ENCODE measurements at regions not wholly inside any gene's neighbourhood (a gene's known extent, or its start where the extent isn't known, plus 50 kb on each side); places are given as distances from the start of the nearest gene placed in this dataset.

DNA sequence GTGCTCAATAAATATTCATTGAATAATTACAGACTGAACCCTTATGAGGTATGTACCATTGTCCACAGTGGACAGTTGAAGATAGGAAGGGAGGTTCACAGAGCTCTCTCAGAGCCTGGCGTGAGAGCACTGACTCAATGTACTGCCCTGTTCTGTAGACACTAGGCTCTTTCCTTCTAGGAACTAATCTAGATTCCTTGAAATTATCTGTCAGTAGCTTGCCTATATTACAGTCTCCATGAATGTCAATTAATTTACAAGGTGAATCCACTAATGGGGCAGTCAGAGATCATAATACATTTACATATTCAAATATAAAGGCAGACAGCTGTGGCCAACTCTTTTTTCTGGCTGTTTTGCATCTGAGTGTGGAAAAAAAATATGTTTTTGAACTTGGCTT is 251.2 kb upstream of the SALL1 start:
- WGBS, 5 donors: 84 to 100% (median 94%) methylated on average over 1 of the region's 1 CpG
- H3K36me3 ChIP-seq: no peaks in the 10 kb centered on the region
- no peak overlapping the region for H3K4me3 ChIP-seq
- DNase-seq: no peak
- no peaks in the 10 kb centered on the region for H3K27me3 ChIP-seq (replicated peaks in 1 of 7)
- H3K9me3 ChIP-seq: peaks cover 0 to 5% (median 0%) of the 10 kb centered on the region in 8 donors
- TF ChIP-seq, protein P1, sequence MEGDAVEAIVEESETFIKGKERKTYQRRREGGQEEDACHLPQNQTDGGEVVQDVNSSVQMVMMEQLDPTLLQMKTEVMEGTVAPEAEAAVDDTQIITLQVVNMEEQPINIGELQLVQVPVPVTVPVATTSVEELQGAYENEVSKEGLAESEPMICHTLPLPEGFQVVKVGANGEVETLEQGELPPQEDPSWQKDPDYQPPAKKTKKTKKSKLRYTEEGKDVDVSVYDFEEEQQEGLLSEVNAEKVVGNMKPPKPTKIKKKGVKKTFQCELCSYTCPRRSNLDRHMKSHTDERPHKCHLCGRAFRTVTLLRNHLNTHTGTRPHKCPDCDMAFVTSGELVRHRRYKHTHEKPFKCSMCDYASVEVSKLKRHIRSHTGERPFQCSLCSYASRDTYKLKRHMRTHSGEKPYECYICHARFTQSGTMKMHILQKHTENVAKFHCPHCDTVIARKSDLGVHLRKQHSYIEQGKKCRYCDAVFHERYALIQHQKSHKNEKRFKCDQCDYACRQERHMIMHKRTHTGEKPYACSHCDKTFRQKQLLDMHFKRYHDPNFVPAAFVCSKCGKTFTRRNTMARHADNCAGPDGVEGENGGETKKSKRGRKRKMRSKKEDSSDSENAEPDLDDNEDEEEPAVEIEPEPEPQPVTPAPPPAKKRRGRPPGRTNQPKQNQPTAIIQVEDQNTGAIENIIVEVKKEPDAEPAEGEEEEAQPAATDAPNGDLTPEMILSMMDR (IDR thresholded peaks at IDR 0.05 in 8 of 11, conservative IDR thresholded peaks at IDR 0.05 in 3 of 11): no peak
- no peak for TF ChIP-seq POLR2A (IDR thresholded peaks at IDR 0.05)
- TF ChIP-seq POLR2AphosphoS5 (IDR thresholded peaks at IDR 0.05): no peak
- H3K27ac ChIP-seq: no peak overlapping the region
- intact Hi-C loops (cut with DNase I; ENCODE audit: low total_unique reads): no loop called here
- no peaks in the 10 kb centered on the region for H3K4me1 ChIP-seq

DNA sequence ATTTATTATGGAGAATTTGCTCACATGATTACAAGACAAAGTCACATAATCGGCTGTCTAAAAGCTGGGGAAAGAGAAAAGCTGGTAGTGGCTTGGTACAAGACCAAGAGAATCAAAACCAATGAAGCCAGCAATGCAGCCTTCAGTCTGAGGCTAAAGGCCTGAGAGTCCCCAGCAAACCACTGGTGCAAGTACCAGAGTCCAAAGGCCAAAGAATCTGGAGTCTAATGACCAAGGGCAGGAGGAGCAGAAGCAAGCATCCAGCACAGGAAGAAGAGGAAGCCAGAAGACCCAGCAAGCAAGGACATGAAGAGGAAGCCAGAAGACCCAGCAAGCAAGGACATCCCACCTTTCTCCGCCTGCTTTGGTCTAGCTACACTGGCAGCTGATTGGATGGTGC is 250.6 kb upstream of the SALL1 start:
- peaks cover 0 to 8% (median 0%) of the 10 kb centered on the region in 8 donors for H3K9me3 ChIP-seq
- TF ChIP-seq, protein P1 (IDR thresholded peaks at IDR 0.05 in 8 of 11, conservative IDR thresholded peaks at IDR 0.05 in 3 of 11): no peak
- TF ChIP-seq POLR2AphosphoS5 (IDR thresholded peaks at IDR 0.05) (no peak), POLR2A (IDR thresholded peaks at IDR 0.05) (no peak)
- no peak overlapping the region for H3K27ac ChIP-seq
- intact Hi-C loops (cut with DNase I; ENCODE audit: low total_unique reads): no loop called here
- H3K36me3 ChIP-seq: no peaks in the 10 kb centered on the region
- WGBS, 5 donors: 70 to 90% (median 86%) methylated on average over 2 of the region's 2 CpGs
- H3K27me3 ChIP-seq (replicated peaks in 1 of 7): no peaks in the 10 kb centered on the region
- no peaks in the 10 kb centered on the region for H3K4me1 ChIP-seq
- no peak overlapping the region for H3K4me3 ChIP-seq
- no peak for DNase-seq

DNA sequence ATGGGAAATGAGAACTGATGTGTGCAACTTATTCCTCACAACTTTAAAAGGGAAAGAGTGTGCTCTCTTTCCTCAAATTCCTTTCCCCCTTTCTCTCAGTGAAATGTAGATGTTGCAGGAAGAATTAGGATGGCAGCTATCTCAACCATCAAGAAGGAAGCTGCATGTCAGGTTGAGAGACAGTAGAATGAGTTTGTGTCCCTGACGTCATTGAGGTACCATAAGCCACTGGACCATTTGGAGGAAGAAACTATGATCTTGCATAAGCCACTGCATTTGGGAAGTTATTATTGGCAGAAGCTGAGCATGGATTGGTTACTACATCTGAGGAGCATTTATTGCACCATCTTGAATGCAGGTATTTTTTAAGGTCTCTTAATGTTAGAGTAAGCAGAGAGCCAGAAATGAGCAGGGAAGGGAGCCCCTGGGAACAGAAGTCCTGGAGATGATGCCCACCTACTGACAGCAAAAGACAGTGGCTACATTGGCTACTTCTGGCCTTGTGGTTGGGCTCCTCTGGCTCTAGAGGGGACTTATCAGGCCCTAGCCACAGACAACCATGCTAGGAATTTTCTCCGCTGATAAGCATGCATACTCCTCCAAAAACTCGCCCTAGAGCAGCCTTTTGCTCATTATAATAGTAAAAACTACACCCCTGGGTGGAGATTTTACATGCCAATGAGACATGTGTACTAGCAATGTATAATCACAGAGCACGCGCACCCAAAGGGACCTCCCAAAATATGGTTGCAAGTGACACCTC is 249.0 kb upstream of the SALL1 start:
- no peaks in the 10 kb centered on the region for H3K4me1 ChIP-seq
- intact Hi-C loops (cut with DNase I; ENCODE audit: low total_unique reads): no loop called here
- DNase-seq: no peak

DNA sequence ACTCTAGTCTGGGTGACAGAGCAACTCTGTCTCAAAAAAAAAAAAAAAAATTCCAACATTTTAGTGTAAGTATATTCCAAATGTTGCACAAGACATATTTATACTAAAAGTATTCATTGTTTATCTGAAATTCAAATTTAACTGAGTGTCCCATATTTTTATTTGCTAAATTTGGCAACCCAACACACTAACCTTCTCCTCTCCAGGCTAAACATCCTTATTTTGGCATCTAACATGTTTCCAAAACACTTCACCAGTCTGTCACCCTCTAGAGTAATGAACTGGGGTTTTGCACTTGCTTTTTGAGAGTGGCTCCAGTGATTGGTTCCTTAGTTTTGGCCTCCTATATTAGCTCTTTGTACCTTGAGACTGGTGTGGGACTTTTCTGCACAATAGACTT is 243.4 kb upstream of the SALL1 start:
- intact Hi-C loops (cut with DNase I; ENCODE audit: low total_unique reads): no loop called here
- H3K4me3 ChIP-seq: no peak overlapping the region
- H3K27me3 ChIP-seq (replicated peaks in 1 of 7): peaks cover 0 to 7% (median 0%) of the 10 kb centered on the region in 7 donors
- no peak overlapping the region for H3K27ac ChIP-seq
- no peak for DNase-seq
- peaks cover 0 to 16% (median 9%) of the 10 kb centered on the region in 8 donors for H3K9me3 ChIP-seq
- TF ChIP-seq POLR2A (IDR thresholded peaks at IDR 0.05) (no peak), POLR2AphosphoS5 (IDR thresholded peaks at IDR 0.05) (no peak)
- TF ChIP-seq, protein P1 (IDR thresholded peaks at IDR 0.05 in 8 of 11, conservative IDR thresholded peaks at IDR 0.05 in 3 of 11): no peak
- H3K4me1 ChIP-seq: no peaks in the 10 kb centered on the region
- no peaks in the 10 kb centered on the region for H3K36me3 ChIP-seq

More for the DNA sequence above, 249.0 kb upstream of the SALL1 start:
- no peak overlapping the region for H3K27ac ChIP-seq
- H3K9me3 ChIP-seq: peaks cover 0 to 8% (median 0%) of the 10 kb centered on the region in 8 donors
- H3K36me3 ChIP-seq: no peaks in the 10 kb centered on the region
- TF ChIP-seq POLR2A (IDR thresholded peaks at IDR 0.05) (no peak), POLR2AphosphoS5 (IDR thresholded peaks at IDR 0.05) (no peak)
- TF ChIP-seq, protein P1 (IDR thresholded peaks at IDR 0.05 in 8 of 11, conservative IDR thresholded peaks at IDR 0.05 in 3 of 11): no peak
- 79 to 85% (median 81%) methylated on average over 5 of the region's 5 CpGs for WGBS, 5 donors
- no peaks in the 10 kb centered on the region for H3K27me3 ChIP-seq (replicated peaks in 1 of 7)
- no peak overlapping the region for H3K4me3 ChIP-seq
